Islet precursor cell (in vitro differentiated cells): ENCODE measurements at regions not wholly inside any gene's neighbourhood (a gene's known extent, or its start where the extent isn't known, plus 50 kb on each side); places are given as distances from the start of the nearest gene placed in this dataset.
A peak's percentile ranks its signal among the peaks of the same experiment; 100 is the strongest.
"Not testable (repeated sequence)": the region's sequence is repeated elsewhere in the genome, so short reads cannot be mapped to it uniquely, and the experiment has no call there.

Experiments used
- DNase-seq: peaks from one replicate; pipeline ENCODE4 v3.0.0-alpha.2; 2018

GRCh38 chr4:56134834-56135233 lies 186.1 kb downstream of the CEP135 start:
- DNase-seq = not testable (repeated sequence)

- no peak for DNase-seq
Observed at GRCh38 chr4:56134266-56134665, 185.5 kb downstream of the CEP135 start.

- DNase-seq = no peak
Observed at GRCh38 chr4:56132835-56133234, 184.1 kb downstream of the CEP135 start.

GRCh38 chr4:56132188-56132587 lies 183.4 kb downstream of the CEP135 start:
- not testable (repeated sequence) for DNase-seq

GRCh38 chr4:56130606-56131155 lies 181.9 kb downstream of the CEP135 start:
- no peak for DNase-seq

- peak; percentile 79 for DNase-seq
Observed at GRCh38 chr4:56129431-56129861, 180.7 kb downstream of the CEP135 start.

- no peak for DNase-seq
Observed at GRCh38 chr4:56128213-56128612, 179.5 kb downstream of the CEP135 start.

GRCh38 chr4:56127716-56128115 lies 179.0 kb downstream of the CEP135 start:
- no peak for DNase-seq

- no peak for DNase-seq
Observed at GRCh38 chr4:56123547-56123946, 174.8 kb downstream of the CEP135 start.

- no peak for DNase-seq
Observed at GRCh38 chr4:56123051-56123450, 174.3 kb downstream of the CEP135 start.

- no peak for DNase-seq
Observed at GRCh38 chr4:56118845-56119244, 170.1 kb downstream of the CEP135 start.

- no peak for DNase-seq
Observed at GRCh38 chr4:56118055-56118454, 169.3 kb downstream of the CEP135 start.

- no peak for DNase-seq
Observed at GRCh38 chr4:56115898-56116297, 167.2 kb downstream of the CEP135 start.

GRCh38 chr4:56112377-56112776 lies 163.6 kb downstream of the CEP135 start:
- DNase-seq = no peak

GRCh38 chr4:56106180-56107147 lies 157.7 kb downstream of the CEP135 start:
- DNase-seq = no peak

- DNase-seq = no peak
Observed at GRCh38 chr4:56104188-56104587, 155.4 kb downstream of the CEP135 start.

GRCh38 chr4:56102601-56103000 lies 153.9 kb downstream of the CEP135 start:
- no peak for DNase-seq

- DNase-seq = peak; percentile 54
Observed at GRCh38 chr4:56099378-56099786, 150.6 kb downstream of the CEP135 start.

GRCh38 chr4:56093576-56093975 lies 144.8 kb downstream of the CEP135 start:
- DNase-seq = no peak

- no peak for DNase-seq
Observed at GRCh38 chr4:56092540-56092939, 143.8 kb downstream of the CEP135 start.

GRCh38 chr4:56086561-56086960 lies 137.8 kb downstream of the CEP135 start:
- DNase-seq = no peak

- no peak for DNase-seq
Observed at GRCh38 chr4:56086073-56086541, 137.4 kb downstream of the CEP135 start.

GRCh38 chr4:56085275-56085674 lies 136.5 kb downstream of the CEP135 start:
- no peak for DNase-seq

- DNase-seq = no peak
Observed at GRCh38 chr4:56084851-56085250, 136.1 kb downstream of the CEP135 start.
